ENCODE measurements at regions not wholly inside any gene's neighbourhood (a gene's known extent, or its start where the extent isn't known, plus 50 kb on each side); places are given as distances from the start of the nearest gene placed in this dataset.

GRCh38 chr21:23936991-23937390, 1670.3 kb downstream of the MRPL39 start:
- Histone ChIP-seq H3K4me3 (ENCODE audit: extremely low read depth in 1 of 4, insufficient read depth in 2 of 4, low read depth in 3 of 4, low read length in 4 of 4) (no peak overlapping the region), H2AFZ (ENCODE audit: low read length) (no peak overlapping the region), H3K9ac (replicated peaks in 1 of 4; ENCODE audit: extremely low read depth in 1 of 4, low read depth in 3 of 4, low read length in 3 of 4) (no peak overlapping the region), H4K8ac (ENCODE audit: extremely low read depth, insufficient read depth, low read length) (no peak overlapping the region), H3K27me3 (replicated peaks in 1 of 4; ENCODE audit: control insufficient read depth in 3 of 4, extremely low read depth in 1 of 4, insufficient read depth in 3 of 4, low read length in 3 of 4) (peaks cover 0 to 1% (median 0%) of the 10 kb centered on the region in 4 experiments; a peak in 1 of 7 replicates), H4K91ac (replicated peaks; ENCODE audit: insufficient read length, low read length) (no peak overlapping the region), H3K4ac (replicated peaks; ENCODE audit: insufficient read length, low read depth, low read length) (no peak overlapping the region), H2BK12ac (ENCODE audit: low read depth, low read length) (no peak overlapping the region), H3K36me3 (ENCODE audit: control insufficient read depth in 2 of 4, insufficient read depth in 4 of 4, low read length in 3 of 4) (no peaks in the 10 kb centered on the region), H3K4me2 (ENCODE audit: insufficient read depth in 1 of 2, low read depth in 2 of 2, low read length in 2 of 2) (no peak overlapping the region), H3K56ac (replicated peaks; ENCODE audit: insufficient read length, low read depth, low read length) (no peak overlapping the region), H3K79me2 (ENCODE audit: control insufficient read depth in 1 of 2, insufficient read depth in 2 of 2, low read length in 2 of 2) (no peaks in the 10 kb centered on the region), H4K5ac (ENCODE audit: insufficient read length, low read depth, low read length) (no peak overlapping the region), H2BK120ac (replicated peaks; ENCODE audit: low read depth, low read length) (no peak overlapping the region), H4K20me1 (replicated peaks in 1 of 2; ENCODE audit: control insufficient read depth in 1 of 2, insufficient read depth in 2 of 2, low read length in 2 of 2) (no peaks in the 10 kb centered on the region), H3K79me1 (ENCODE audit: low read depth, low read length) (no peaks in the 10 kb centered on the region), H2BK5ac (ENCODE audit: low read depth, low read length) (no peak overlapping the region), H3K9me3 (ENCODE audit: insufficient read depth in 2 of 2, low read depth in 1 of 2, low read length in 1 of 2) (peaks cover 0 to 16% of the 10 kb centered on the region in 2 experiments; a peak in 2 of 4 replicates), H3K23me2 (ENCODE audit: low read depth, low read length) (no peaks in the 10 kb centered on the region), H3K23ac (ENCODE audit: insufficient read length) (no peak overlapping the region), H2BK15ac (ENCODE audit: low read length) (no peak overlapping the region), H3K27ac (ENCODE audit: low read depth, low read length) (no peak overlapping the region), H2BK20ac (ENCODE audit: low read length) (no peak overlapping the region), H3K4me1 (replicated peaks in 1 of 4; ENCODE audit: control insufficient read depth in 3 of 4, insufficient read depth in 4 of 4, low read length in 3 of 4) (no peaks in the 10 kb centered on the region), H3K18ac (ENCODE audit: extremely low read depth, low read length) (no peak overlapping the region), H2AK5ac (ENCODE audit: low read depth, low read length) (no peak overlapping the region), H3K14ac (ENCODE audit: insufficient read length) (no peak overlapping the region)
- TF ChIP-seq CHD2 (IDR thresholded peaks at IDR 0.05; ENCODE audit: low read length) (no peak), MAX (IDR thresholded peaks at IDR 0.05) (no peak), RXRA (IDR thresholded peaks at IDR 0.05; ENCODE audit: insufficient read depth, low read depth, low read length) (no peak), ZNF274 (IDR thresholded peaks at IDR 0.05; ENCODE audit: borderline replicate concordance, extremely low read depth, low read length) (no peak), SIRT6 (IDR thresholded peaks at IDR 0.05; ENCODE audit: low read length) (no peak), KDM1A (IDR thresholded peaks at IDR 0.05; ENCODE audit: borderline replicate concordance, low read length) (no peak), YY1 (IDR thresholded peaks at IDR 0.05; ENCODE audit: low read depth, low read length) (no peak), GABPA (IDR thresholded peaks at IDR 0.05; ENCODE audit: borderline replicate concordance, insufficient read depth, low read length) (no peak), TCF12 (IDR thresholded peaks at IDR 0.05; ENCODE audit: low read depth, low read length) (no peak)
- FAIRE-seq = no peak
- ChIA-PET POLR2A (ENCODE audit: partially characterized antibody) (no interaction called here), CTCF (ENCODE audit: partially characterized antibody) (interaction anchor here (1.1 to 2.6 kb wide), 2 partner anchors 20 to 32 kb away, joined by 3 to 6 read pairs; no protein-coding TSS in a partner anchor)
- no peak for DNase-seq (ENCODE audit: low read depth in 1 of 2, low spot score in 2 of 2)
- WGBS, 2 experiments (ENCODE audit: extremely low coverage in 1 of 2, insufficient coverage in 1 of 2, insufficient read length in 1 of 2, insufficient replicate concordance in 2 of 2, low coverage in 1 of 2, low lambda C conversion rate in 2 of 2, missing lambda C conversion rate in 1 of 2) = 97% methylated on average over 2 of the region's 2 CpGs; no CpG with 5 or more reads in 1 of the 2 experiments
